NCI-H510A treated with DMSO at 0.1 percent for 48 hours (cell line): ENCODE measurements at regions not wholly inside any gene's neighbourhood (a gene's known extent, or its start where the extent isn't known, plus 50 kb on each side); places are given as distances from the start of the nearest gene placed in this dataset.

Experiments used
- DNase-seq: peaks from one replicate; lab custom pipeline; 2025; lab: John Stamatoyannopoulos, UW

GRCh38 chr12:43179486-43179885 lies 372.5 kb downstream of the ADAMTS20 start:
- no peak for DNase-seq

- DNase-seq = no peak
These were observed 374.7 kb downstream of the ADAMTS20 start for GRCh38 chr12:43177276-43177675.

GRCh38 chr12:43169115-43169681 lies 382.8 kb downstream of the ADAMTS20 start:
- no peak for DNase-seq

DNA sequence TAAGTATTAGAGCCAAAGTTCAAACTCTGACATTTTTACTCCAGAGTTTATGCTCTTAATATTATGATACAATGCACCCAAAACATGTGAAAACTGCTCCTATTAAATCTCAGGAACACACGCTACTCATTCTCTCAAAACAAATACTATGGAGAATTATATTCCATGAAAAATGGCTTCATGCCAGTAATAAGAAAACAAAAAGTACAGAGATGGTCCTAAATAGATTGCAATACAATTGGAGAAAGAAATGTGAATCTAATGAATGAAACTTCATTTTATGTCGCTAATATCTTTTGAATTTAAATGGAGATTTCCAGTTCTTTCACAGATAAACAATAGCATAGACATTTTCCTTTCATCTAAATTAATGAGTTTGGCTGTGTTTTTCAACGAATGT lies 384.3 kb downstream of the ADAMTS20 start:
- DNase-seq = no peak

- DNase-seq = no peak
These were observed 386.7 kb downstream of the ADAMTS20 start for GRCh38 chr12:43165351-43165750.

GRCh38 chr12:43162138-43162537 lies 389.9 kb downstream of the ADAMTS20 start:
- DNase-seq = no peak

GRCh38 chr12:43159506-43159905 lies 392.5 kb downstream of the ADAMTS20 start:
- DNase-seq = no peak

DNA sequence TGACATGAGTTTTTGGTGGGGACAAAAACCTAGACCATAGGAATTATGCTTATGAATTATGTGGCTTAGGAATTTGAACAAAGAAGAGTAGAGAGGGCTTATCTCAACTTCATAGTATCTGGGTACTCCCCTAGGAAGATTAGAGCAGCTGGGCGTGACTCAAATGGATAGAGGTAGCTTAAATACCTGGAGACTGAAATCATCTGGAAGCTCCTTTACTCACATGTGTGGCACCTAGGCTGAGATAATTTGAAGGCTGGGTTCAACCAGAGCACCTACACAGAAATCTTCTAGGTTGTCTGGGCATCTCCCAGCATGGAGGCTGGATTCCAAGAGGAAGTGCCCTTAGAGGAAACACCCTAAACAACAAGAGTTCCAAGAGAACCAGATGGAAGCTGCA lies 393.9 kb downstream of the ADAMTS20 start:
- DNase-seq = no peak

GRCh38 chr12:43155376-43155775 lies 396.6 kb downstream of the ADAMTS20 start:
- no peak for DNase-seq

- no peak for DNase-seq
These were observed 397.4 kb downstream of the ADAMTS20 start for GRCh38 chr12:43154498-43155045.

- no peak for DNase-seq
These were observed 400.5 kb downstream of the ADAMTS20 start for GRCh38 chr12:43151441-43151981.

DNA sequence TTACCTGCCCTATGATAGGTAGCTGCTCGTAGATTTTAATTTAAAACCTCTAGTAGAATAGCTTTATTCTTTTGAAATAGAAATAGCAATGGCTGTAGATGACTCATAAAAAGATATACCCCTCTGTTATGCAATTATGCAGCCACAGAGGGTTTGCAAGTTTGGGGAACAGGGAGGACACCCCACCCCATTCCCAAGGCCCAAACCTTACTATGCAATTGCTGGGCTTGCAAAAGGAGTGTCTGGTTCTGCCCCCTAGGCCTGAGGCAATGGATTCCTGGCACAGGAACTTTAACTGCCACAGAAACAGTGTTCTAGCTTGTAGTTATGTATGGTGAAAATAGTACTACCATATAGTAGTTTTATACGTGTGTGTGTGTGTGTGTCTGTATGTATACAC lies 403.3 kb downstream of the ADAMTS20 start:
- DNase-seq = no peak

GRCh38 chr12:43147878-43148277 lies 404.1 kb downstream of the ADAMTS20 start:
- no peak for DNase-seq

GRCh38 chr12:43145481-43145880 lies 406.5 kb downstream of the ADAMTS20 start:
- no peak for DNase-seq

DNA sequence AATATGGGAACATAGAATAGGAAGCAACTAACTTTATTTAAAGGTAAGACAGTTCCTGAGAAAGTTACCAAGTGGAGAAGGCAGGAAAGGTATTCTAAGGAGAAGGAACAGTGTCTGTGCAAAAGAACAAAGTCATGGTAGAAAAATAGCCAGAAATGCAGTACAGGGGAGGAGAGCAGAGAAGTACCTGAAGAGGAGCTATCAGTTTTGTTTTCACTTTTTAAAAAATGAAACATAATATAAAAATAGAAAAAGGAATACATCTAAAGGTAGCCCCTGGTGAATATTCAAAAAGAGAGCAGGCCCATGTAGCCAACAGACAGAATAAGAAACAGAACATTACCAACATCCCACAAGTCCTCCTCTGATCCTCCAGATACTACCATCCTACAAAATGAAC lies 408.7 kb downstream of the ADAMTS20 start:
- DNase-seq = no peak

DNA sequence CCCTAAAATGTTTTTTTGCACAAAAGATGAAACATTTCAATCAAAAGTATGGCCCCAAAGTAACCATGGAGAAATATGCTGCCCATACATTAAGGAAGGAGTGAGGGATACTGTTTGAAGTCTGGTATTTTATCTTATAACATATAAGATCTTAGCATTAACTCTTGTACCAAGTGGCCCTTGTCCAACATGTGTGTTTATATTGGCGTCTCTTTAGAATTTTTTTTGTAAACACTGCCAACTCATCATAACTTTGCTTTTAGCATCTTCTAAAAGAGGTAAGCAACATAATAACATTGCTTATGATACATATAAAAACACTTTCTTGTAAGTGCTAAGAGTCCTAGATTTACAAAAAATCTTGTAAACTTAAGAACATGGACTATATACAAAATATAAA lies 419.7 kb downstream of the ADAMTS20 start:
- no peak for DNase-seq

DNA sequence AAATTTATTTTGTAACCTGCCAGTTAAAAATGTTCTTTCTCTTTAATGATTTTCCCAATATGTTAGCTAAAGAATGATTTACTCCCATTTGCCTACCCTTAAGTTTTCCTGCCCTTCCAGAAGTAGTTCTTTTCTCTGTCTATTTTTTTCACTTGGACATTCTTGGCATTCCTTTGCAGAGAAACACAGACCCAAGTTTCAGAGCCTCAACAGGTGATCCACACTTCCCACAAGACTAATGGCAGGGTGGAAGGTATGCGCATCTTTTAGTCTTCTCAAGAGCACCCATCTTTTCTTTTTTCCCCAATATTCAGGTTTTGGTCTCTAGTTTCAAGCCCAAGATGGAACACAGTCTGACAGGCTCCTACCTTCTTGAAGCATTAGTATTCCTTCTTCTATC lies 420.7 kb downstream of the ADAMTS20 start:
- no peak for DNase-seq

GRCh38 chr12:43127886-43128549 lies 424.0 kb downstream of the ADAMTS20 start:
- no peak for DNase-seq

DNA sequence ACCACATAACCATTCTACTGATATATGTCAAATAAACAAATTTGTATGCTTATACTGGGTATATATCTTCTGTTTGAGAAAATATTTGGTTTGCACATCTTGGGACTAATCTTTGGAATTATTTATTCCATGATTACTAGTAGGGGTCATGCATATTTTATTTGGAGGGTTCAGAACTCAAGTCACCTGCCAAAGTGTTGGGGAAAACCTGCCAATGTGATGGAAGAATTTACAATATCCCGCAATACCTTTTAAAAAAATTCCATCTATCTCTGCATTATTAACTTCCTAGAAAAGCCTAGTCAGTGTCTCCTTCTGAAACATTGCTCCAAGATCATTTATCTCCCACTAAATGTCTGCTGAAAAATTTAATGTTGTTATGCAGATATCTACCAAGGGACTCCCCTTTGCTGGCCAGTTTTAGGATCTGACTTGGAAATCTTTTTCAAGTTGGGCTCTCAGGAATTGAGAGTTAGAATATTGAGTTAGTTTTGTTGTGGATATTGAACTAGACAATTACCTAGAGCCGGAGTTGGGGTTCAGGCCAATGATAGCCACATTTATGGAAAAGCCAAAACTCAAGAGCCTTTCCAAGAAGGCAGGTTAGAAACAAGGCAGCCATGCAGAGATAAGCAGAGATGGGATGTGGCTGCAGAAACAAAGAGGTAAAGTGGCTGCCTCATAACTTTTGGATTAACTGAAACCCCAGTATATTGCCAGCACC lies 425.2 kb downstream of the ADAMTS20 start:
- DNase-seq = no peak

DNA sequence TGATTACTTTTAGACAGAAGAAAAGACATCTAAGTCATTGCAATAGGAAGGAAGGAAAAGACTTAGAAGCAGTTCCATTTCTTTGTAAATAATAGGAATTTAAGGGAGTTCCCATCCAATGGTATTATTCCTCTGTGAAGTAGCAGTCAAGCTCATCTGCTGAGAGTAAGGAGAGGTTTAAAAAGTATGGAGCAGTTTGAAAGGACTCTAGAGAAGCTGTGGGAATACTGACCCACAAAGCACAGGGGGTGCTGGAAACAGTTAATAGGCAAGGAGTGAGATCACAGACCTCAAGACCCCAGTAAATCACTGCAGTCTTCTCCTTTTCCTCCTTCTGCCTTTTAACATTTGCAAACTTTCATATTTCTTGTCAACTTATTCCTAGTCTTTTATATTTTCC lies 428.5 kb downstream of the ADAMTS20 start:
- no peak for DNase-seq

DNA sequence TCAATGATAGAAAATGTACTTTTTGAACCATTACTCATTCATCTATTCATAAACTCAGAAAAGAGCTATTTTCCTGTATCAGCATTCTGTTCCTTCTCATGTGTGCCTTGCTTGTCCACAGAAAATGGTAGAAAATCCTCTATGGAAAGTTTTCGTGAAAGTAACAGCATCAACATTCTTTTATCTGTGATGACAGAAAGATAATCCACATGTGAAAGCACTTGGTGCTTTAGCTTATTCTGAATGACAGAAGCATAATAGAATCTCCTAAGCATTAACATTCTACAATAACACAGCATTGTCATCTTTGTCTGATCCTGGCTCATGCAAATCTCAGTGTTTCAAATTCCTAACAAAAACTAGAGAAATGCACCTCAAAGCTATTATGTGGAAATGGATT lies 431.9 kb downstream of the ADAMTS20 start:
- no peak for DNase-seq

- DNase-seq = no peak
These were observed 433.1 kb downstream of the ADAMTS20 start for GRCh38 chr12:43118881-43119280.

- DNase-seq = no peak
These were observed 433.8 kb downstream of the ADAMTS20 start for GRCh38 chr12:43118234-43118633.
